Chondrocyte (in vitro differentiated cells): ENCODE measurements at regions not wholly inside any gene's neighbourhood (a gene's known extent, or its start where the extent isn't known, plus 50 kb on each side); places are given as distances from the start of the nearest gene placed in this dataset.
A peak's percentile ranks its signal among the peaks of the same experiment; 100 is the strongest.

Experiments used
- DNase-seq: peaks from one replicate; pipeline ENCODE4 v3.0.0; 2021; ENCODE audit warnings: mixed read lengths, low spot score
- H3K27ac Mint-ChIP-seq: one replicate; pipeline ENCODE4 v1.8.0; 2021; ENCODE audit warnings: mild to moderate bottlenecking, moderate library complexity, mixed read lengths; ENCODE audit not compliant: unreplicated experiment
- H3K27me3 Mint-ChIP-seq: 2 replicates; pipeline ENCODE4 v1.8.0; 2021; ENCODE audit warnings: low read depth, mixed read lengths
- H3K36me3 Mint-ChIP-seq: 2 replicates; pipeline ENCODE4 v1.8.0; 2021; ENCODE audit warnings: low read depth, mixed read lengths
- H3K4me1 Mint-ChIP-seq: 2 replicates; pipeline ENCODE4 v1.8.0; 2021; ENCODE audit warnings: low read depth, mild to moderate bottlenecking, mixed read lengths
- H3K4me3 Mint-ChIP-seq: one replicate; pipeline ENCODE4 v1.8.0; 2021; ENCODE audit warnings: mild to moderate bottlenecking, moderate library complexity, mixed read lengths; ENCODE audit not compliant: unreplicated experiment
- H3K9me3 Mint-ChIP-seq: 2 replicates; pipeline ENCODE4 v1.8.0; 2021; ENCODE audit warnings: low read depth, mixed read lengths
- CTCF ChIP-seq: fragments of 200-600 bp; sonication (generic); IDR thresholded peaks from 2 replicates; pipeline ENCODE4 v1.5.0; 2021; ENCODE audit warnings: antibody characterized with exemption, mild to moderate bottlenecking, moderate library complexity

GRCh38 chr17:54046570-54046969 lies 223.8 kb downstream of the KIF2B start:
- peaks cover 17% of the 10 kb centered on the region for H3K9me3 Mint-ChIP-seq
- no peak for TF ChIP-seq CTCF
- no peak for DNase-seq
- H3K4me3 Mint-ChIP-seq, result no peak overlapping the region
- H3K27me3 Mint-ChIP-seq, result no peaks in the 10 kb centered on the region
- H3K4me1 Mint-ChIP-seq, result no peaks in the 10 kb centered on the region
- no peak overlapping the region for H3K27ac Mint-ChIP-seq
- H3K36me3 Mint-ChIP-seq, result no peaks in the 10 kb centered on the region

DNA sequence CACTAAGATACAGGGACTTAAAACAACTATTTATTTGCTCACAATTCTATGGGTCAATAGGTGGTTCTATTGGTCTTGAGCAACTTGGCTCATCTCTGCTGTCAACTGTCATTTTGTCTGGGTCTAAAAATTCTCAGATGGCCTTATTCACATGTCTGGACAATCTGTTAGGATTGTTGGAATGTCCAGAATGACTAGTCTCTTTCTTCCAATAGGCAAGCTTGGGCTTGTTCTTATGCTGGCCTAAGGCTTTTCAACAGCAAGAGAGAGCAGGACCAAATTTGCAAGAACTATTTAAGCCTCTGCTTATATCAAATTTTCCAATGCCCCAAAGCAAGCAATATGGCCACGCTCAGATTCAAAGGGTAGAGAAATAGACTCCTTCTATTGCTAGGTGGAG lies 240.9 kb downstream of the KIF2B start:
- TF ChIP-seq CTCF, result no peak
- no peak for DNase-seq
- Mint-ChIP-seq H3K27me3 (no peaks in the 10 kb centered on the region), H3K9me3 (peaks cover 18% of the 10 kb centered on the region), H3K4me3 (no peak overlapping the region), H3K4me1 (no peaks in the 10 kb centered on the region), H3K36me3 (no peaks in the 10 kb centered on the region), H3K27ac (no peak overlapping the region)

DNA sequence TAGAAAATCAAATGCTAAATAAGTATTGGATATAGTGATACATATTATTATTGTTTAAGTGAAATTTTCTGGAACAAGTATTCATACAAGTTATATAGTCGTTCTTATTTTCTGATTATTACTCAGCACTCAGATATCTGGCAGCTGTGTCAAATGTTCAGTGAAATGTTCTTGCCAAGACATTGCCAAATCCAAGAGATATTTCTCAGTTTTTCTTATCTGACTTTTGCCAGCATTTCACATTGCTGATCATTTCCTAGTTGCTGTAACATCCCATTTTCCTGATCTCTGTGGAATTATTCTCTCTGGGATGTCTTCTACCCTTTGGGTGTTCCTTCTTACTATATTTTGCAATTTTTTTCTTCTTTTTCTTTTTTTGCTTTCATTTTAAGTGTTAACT lies 262.3 kb downstream of the KIF2B start:
- Mint-ChIP-seq H3K27me3 (no peaks in the 10 kb centered on the region), H3K4me3 (no peak overlapping the region), H3K27ac (no peak overlapping the region), H3K4me1 (no peaks in the 10 kb centered on the region), H3K9me3 (peaks cover 47% of the 10 kb centered on the region), H3K36me3 (no peaks in the 10 kb centered on the region)
- no peak for DNase-seq
- TF ChIP-seq CTCF, result no peak

- Mint-ChIP-seq H3K36me3 (no peaks in the 10 kb centered on the region), H3K9me3 (peaks cover 52% of the 10 kb centered on the region), H3K27ac (no peak overlapping the region), H3K4me3 (no peak overlapping the region), H3K27me3 (no peaks in the 10 kb centered on the region), H3K4me1 (no peaks in the 10 kb centered on the region)
- TF ChIP-seq CTCF, result no peak
- DNase-seq, result peak; percentile 30
Measured at GRCh38 chr17:54085934-54086333, 263.2 kb downstream of the KIF2B start.

GRCh38 chr17:54096216-54096615 lies 273.5 kb downstream of the KIF2B start:
- H3K27me3 Mint-ChIP-seq, result no peaks in the 10 kb centered on the region
- DNase-seq, result no peak
- no peak for TF ChIP-seq CTCF
- no peaks in the 10 kb centered on the region for H3K4me1 Mint-ChIP-seq
- no peak overlapping the region for H3K4me3 Mint-ChIP-seq
- H3K9me3 Mint-ChIP-seq, result peaks cover 3% of the 10 kb centered on the region
- no peak overlapping the region for H3K27ac Mint-ChIP-seq
- H3K36me3 Mint-ChIP-seq, result no peaks in the 10 kb centered on the region
